Skeletal muscle tissue (tissue), 3 donors: ENCODE measurements at regions not wholly inside any gene's neighbourhood (a gene's known extent, or its start where the extent isn't known, plus 50 kb on each side); places are given as distances from the start of the nearest gene placed in this dataset.

Experiments used
- H3K27ac ChIP-seq: one replicate; pipeline ENCODE4 v1.7.0; 2013; ENCODE audit warnings: mild to moderate bottlenecking, low read depth, low read length, inconsistent platforms
- H3K27me3 ChIP-seq, 3 donors: one replicate each; pipeline ENCODE4 v1.7.0; 2013; ENCODE audit warnings: low read length in 3 of 3; ENCODE audit not compliant: control insufficient read depth in 3 of 3, insufficient read depth in 3 of 3
- H3K36me3 ChIP-seq, 3 donors: one replicate each; pipeline ENCODE4 v1.7.0; 2013; ENCODE audit warnings: low read length in 3 of 3; ENCODE audit not compliant: control insufficient read depth in 3 of 3, insufficient read depth in 3 of 3
- H3K4me1 ChIP-seq, 3 donors: one replicate each; pipeline ENCODE4 v1.7.0; 2013; ENCODE audit warnings: low read length in 3 of 3, mild to moderate bottlenecking in 3 of 3; ENCODE audit not compliant: control insufficient read depth in 3 of 3, insufficient read depth in 3 of 3
- H3K4me3 ChIP-seq, 3 donors: one replicate each; pipeline ENCODE4 v1.7.0; 2013; ENCODE audit warnings: low read length in 3 of 3
- H3K9ac ChIP-seq, 3 donors: one replicate each; pipeline ENCODE4 v1.7.0; 2013; ENCODE audit warnings: low read length in 3 of 3, mild to moderate bottlenecking in 3 of 3, moderate library complexity in 2 of 3, low read depth in 1 of 3
- H3K9me3 ChIP-seq, 3 donors: one replicate each; pipeline ENCODE4 v1.7.0; 2013; ENCODE audit warnings: low read length in 3 of 3; ENCODE audit not compliant: control insufficient read depth in 3 of 3
- donor health status: Osteomylitis.

DNA sequence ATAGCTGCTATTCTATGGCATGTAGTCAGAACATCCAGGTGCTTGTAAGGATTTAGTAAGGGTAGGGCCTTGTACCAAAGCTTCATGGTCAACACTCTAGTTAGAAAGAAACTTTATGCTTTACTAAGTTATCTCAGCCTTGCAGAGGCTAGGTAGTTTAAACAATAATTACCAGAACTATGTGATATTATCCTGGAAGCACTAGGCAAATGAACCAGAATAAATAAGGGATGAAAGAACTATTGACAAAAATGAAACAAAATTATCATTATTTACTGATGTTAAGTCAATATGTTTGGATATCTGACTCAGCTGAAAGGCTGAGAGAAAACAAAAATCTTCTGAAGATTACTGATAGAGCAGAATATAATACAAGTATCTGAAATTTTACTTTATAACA lies 1089.1 kb upstream of the RAG2 start:
- Histone ChIP-seq H3K4me1 (no peaks in the 10 kb centered on the region), H3K27ac (no peak overlapping the region), H3K36me3 (no peaks in the 10 kb centered on the region), H3K9me3 (no peaks in the 10 kb centered on the region), H3K9ac (no peak overlapping the region), H3K27me3 (no peaks in the 10 kb centered on the region), H3K4me3 (no peak overlapping the region)

GRCh38 chr11:37671321-37671720 lies 1073.3 kb upstream of the RAG2 start:
- no peaks in the 10 kb centered on the region for H3K9me3 ChIP-seq
- no peaks in the 10 kb centered on the region for H3K27me3 ChIP-seq
- H3K4me3 ChIP-seq, result no peak overlapping the region
- H3K4me1 ChIP-seq, result no peaks in the 10 kb centered on the region
- no peak overlapping the region for H3K27ac ChIP-seq
- no peaks in the 10 kb centered on the region for H3K36me3 ChIP-seq
- H3K9ac ChIP-seq, result no peak overlapping the region

- no peak overlapping the region for H3K9ac ChIP-seq
- no peaks in the 10 kb centered on the region for H3K36me3 ChIP-seq
- H3K4me1 ChIP-seq, result no peaks in the 10 kb centered on the region
- H3K27ac ChIP-seq, result no peak overlapping the region
- no peak overlapping the region for H3K4me3 ChIP-seq
- H3K27me3 ChIP-seq, result no peaks in the 10 kb centered on the region
- H3K9me3 ChIP-seq, result no peaks in the 10 kb centered on the region
These were observed 1068.9 kb upstream of the RAG2 start for GRCh38 chr11:37666960-37667359.

- no peak overlapping the region for H3K27ac ChIP-seq
- no peaks in the 10 kb centered on the region for H3K4me1 ChIP-seq
- H3K36me3 ChIP-seq, result no peaks in the 10 kb centered on the region
- no peak overlapping the region for H3K9ac ChIP-seq
- no peaks in the 10 kb centered on the region for H3K9me3 ChIP-seq
- H3K4me3 ChIP-seq, result no peak overlapping the region
- no peaks in the 10 kb centered on the region for H3K27me3 ChIP-seq
These were observed 1059.6 kb upstream of the RAG2 start for GRCh38 chr11:37657645-37658044.

GRCh38 chr11:37647767-37648166 lies 1049.7 kb upstream of the RAG2 start:
- H3K27me3 ChIP-seq, result no peaks in the 10 kb centered on the region
- no peak overlapping the region for H3K4me3 ChIP-seq
- H3K4me1 ChIP-seq, result no peaks in the 10 kb centered on the region
- no peak overlapping the region for H3K27ac ChIP-seq
- H3K9ac ChIP-seq, result no peak overlapping the region
- H3K36me3 ChIP-seq, result no peaks in the 10 kb centered on the region
- H3K9me3 ChIP-seq, result no peaks in the 10 kb centered on the region

DNA sequence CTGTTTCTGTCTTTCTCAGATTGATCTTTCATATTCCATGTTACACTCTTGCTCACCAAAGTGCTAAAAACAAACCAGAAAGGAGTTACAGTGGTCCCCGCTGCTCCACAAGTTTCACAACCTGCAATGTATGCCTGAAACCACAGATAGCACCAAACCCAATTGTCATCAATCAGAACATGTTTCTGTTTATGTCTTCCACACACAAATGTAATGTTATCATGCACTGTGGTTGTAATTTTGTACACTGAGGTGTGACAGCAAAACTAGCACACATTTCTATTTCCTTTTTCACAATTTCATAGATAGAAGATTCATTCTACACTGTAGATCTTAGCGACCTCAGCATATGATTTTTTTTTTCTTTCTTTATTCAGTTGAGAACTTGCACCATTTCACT lies 1045.9 kb upstream of the RAG2 start:
- Histone ChIP-seq H3K9ac (no peak overlapping the region), H3K4me3 (no peak overlapping the region), H3K27ac (no peak overlapping the region), H3K4me1 (no peaks in the 10 kb centered on the region), H3K27me3 (no peaks in the 10 kb centered on the region), H3K36me3 (no peaks in the 10 kb centered on the region), H3K9me3 (no peaks in the 10 kb centered on the region)

DNA sequence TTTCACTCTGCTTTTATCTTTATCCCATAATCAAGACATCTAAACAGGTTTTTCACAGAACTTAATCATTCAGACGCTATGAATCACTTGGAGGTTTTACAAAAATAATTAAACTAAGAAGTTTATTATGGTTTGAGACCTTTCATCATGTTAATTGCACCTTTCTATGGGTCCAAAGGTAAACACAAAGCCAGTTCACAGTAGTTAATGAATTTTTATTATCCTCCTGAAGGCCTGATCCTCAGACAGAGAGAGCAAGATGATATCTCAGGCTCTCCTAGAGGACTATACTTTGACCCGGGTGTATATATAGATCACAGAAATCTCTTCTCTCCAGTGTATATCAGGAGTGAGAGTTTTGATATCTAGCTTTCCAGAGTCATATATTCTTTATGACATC lies 1044.3 kb upstream of the RAG2 start:
- H3K27ac ChIP-seq, result no peak overlapping the region
- H3K36me3 ChIP-seq, result no peaks in the 10 kb centered on the region
- H3K4me1 ChIP-seq, result no peaks in the 10 kb centered on the region
- no peak overlapping the region for H3K9ac ChIP-seq
- no peaks in the 10 kb centered on the region for H3K9me3 ChIP-seq
- no peaks in the 10 kb centered on the region for H3K27me3 ChIP-seq
- H3K4me3 ChIP-seq, result no peak overlapping the region

GRCh38 chr11:37632748-37633147 lies 1034.7 kb upstream of the RAG2 start:
- Histone ChIP-seq H3K9ac (no peak overlapping the region), H3K27ac (no peak overlapping the region), H3K4me1 (no peaks in the 10 kb centered on the region), H3K4me3 (no peak overlapping the region), H3K36me3 (no peaks in the 10 kb centered on the region), H3K9me3 (no peaks in the 10 kb centered on the region), H3K27me3 (no peaks in the 10 kb centered on the region)

- H3K27ac ChIP-seq, result no peak overlapping the region
- H3K27me3 ChIP-seq, result no peaks in the 10 kb centered on the region
- H3K4me1 ChIP-seq, result no peaks in the 10 kb centered on the region
- no peak overlapping the region for H3K4me3 ChIP-seq
- no peaks in the 10 kb centered on the region for H3K9me3 ChIP-seq
- H3K9ac ChIP-seq, result no peak overlapping the region
- H3K36me3 ChIP-seq, result no peaks in the 10 kb centered on the region
These were observed 1032.8 kb upstream of the RAG2 start for GRCh38 chr11:37630866-37631265.

- Histone ChIP-seq H3K4me3 (no peak overlapping the region), H3K27me3 (no peaks in the 10 kb centered on the region), H3K27ac (no peak overlapping the region), H3K9me3 (no peaks in the 10 kb centered on the region), H3K36me3 (no peaks in the 10 kb centered on the region), H3K9ac (no peak overlapping the region), H3K4me1 (no peaks in the 10 kb centered on the region)
These were observed 1025.7 kb upstream of the RAG2 start for GRCh38 chr11:37623778-37624177.

- Histone ChIP-seq H3K27ac (no peak overlapping the region), H3K27me3 (no peaks in the 10 kb centered on the region), H3K4me3 (no peak overlapping the region), H3K36me3 (no peaks in the 10 kb centered on the region), H3K4me1 (no peaks in the 10 kb centered on the region), H3K9ac (no peak overlapping the region), H3K9me3 (no peaks in the 10 kb centered on the region)
These were observed 1023.6 kb upstream of the RAG2 start for GRCh38 chr11:37621662-37622061.
